ENCODE measurements at regions not wholly inside any gene's neighbourhood (a gene's known extent, or its start where the extent isn't known, plus 50 kb on each side); places are given as distances from the start of the nearest gene placed in this dataset.

DNA sequence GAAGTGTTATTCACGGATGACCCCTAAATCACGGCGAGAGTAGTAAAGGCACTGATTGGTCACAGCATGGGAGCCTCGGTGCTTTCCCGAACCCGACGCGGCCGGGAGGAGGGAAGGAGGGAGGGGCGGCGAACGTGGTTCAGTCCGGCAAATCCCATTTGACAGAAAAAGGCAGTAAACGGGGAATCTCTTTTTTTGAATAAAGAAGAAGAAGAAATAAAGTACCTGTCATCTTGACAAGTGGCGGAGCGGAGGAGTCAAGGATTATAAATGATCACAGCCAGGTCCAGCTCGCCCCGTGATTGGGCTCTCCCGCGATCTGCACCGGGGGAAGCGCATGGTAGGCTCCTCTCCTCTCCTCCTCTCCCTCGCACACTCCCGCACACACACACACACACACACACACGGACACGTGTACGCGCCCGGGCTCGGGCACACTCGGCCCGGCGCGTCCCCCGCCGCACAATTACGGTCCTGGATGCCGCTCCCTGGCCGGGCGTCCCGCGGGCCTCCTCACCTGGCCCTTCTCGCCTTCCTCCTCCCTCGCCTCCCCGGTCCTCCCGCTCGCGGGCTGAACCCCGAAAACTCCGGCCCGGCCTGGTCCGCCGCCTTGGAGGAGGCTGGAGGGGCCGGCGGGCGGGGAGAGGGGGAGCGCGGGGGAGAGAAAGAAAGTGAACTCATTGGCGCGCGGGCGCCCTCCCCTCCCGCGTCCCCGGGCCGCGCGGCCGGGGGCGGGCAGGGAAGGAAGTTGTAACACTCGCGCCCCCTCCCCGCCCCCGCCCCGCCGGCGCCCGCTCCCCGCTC lies 99.2 kb upstream of the TENM3 start:
- DNase-seq (ENCODE audit: extremely low spot score, insufficient read length, low read depth) (no peak), FAIRE-seq (no peak)

DNA sequence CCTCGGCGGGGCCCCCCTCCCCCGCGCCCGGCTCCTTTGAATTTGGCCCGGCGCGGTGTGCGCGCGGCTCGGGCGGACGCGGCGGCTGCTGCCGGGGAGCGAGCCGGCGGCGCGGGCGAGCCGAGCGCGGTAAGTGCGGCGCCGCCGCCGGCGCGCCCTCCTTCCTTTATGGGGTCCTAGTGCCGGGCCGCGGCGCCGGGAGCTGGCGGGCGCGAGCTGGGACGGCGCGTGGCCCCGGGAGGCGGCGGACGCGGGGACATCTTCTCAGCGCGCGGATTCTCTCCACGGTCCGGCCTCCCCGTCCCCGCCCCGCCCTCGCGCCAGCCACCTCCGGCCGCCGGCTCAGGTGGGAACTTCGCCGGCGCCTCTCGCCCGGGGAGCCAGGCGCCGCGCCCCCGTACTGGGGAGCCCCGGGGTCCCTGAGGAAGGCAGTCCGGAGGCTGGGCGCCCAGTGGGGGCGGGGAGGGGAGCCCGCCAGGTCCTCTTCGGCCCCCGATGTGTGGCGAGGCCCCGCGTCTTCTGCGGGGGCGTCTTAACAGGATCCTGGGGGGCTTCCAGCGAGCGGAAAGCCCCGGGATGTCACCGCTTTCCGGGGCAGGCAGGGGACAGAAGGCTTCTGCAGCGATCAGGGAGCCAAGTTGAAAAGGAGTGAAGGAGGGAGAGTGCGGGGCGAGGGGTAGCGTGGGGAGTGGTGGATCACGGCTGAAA lies 98.4 kb upstream of the TENM3 start:
- no peak for FAIRE-seq
- DNase-seq (ENCODE audit: extremely low spot score, insufficient read length, low read depth): no peak

- no peak for FAIRE-seq
- no peak for DNase-seq (ENCODE audit: extremely low spot score, insufficient read length, low read depth)
Measured at GRCh38 chr4:182145334-182145905, 97.8 kb upstream of the TENM3 start.

GRCh38 chr4:182147391-182147790 lies 95.8 kb upstream of the TENM3 start:
- no peak for FAIRE-seq
- DNase-seq (ENCODE audit: extremely low spot score, insufficient read length, low read depth): no peak

GRCh38 chr4:182150645-182151044 lies 92.6 kb upstream of the TENM3 start:
- no peak for FAIRE-seq

GRCh38 chr4:182155806-182156205 lies 87.4 kb upstream of the TENM3 start:
- DNase-seq (ENCODE audit: extremely low spot score, insufficient read length, low read depth) (no peak), FAIRE-seq (no peak)

More at GRCh38 chr4:182150645-182151044, 92.6 kb upstream of the TENM3 start:
- DNase-seq (ENCODE audit: extremely low spot score, insufficient read length, low read depth): no peak

- FAIRE-seq: no peak
- DNase-seq (ENCODE audit: extremely low spot score, insufficient read length, low read depth): no peak
Measured at GRCh38 chr4:182163180-182163579, 80.0 kb upstream of the TENM3 start.

- DNase-seq (ENCODE audit: extremely low spot score, insufficient read length, low read depth): no peak
- FAIRE-seq: no peak
Measured at GRCh38 chr4:182169572-182169971, 73.6 kb upstream of the TENM3 start.

DNA sequence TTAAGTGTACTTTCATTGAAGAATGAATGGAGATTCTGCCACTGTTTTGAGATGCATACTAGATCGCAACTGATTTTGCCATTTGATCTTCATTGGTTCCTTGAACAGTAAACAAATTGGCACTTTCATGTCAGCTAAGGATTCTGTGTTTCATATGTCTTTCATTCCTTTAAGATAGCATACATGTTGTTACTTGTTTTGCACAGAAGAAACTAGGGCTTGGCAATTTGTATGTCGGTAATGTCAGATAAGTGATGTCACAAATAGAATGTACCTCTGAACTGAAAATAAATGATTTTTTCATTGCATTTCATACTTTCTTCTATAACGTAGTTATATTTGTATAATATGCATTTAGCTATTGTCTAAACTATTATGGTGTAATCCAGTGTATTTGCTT lies 73.2 kb upstream of the TENM3 start:
- FAIRE-seq (no peak), DNase-seq (ENCODE audit: extremely low spot score, insufficient read length, low read depth) (no peak)

DNA sequence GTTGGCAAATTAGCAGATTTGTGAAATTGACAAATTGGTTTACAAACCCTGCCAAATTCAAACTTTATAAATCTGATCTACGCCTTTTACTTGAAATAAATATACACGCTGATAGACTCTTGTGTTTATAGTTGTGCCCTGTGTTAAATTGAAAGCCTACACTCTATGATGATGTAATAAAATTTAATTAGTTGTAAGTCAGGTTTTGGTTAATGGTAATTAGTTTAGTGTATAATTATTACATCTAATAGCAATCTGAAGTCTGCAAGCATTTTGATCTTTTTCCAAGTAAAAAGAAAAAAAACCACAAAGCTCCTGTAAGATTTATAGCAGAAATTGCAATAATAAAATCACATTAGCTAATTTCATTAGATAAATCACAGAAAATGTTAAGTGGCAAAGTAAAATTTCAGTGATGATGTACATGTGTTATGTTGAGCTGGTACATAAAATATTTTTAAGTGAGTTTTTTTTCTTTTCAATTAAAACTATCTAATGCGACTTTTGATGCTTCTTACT lies 72.7 kb upstream of the TENM3 start:
- no peak for FAIRE-seq

GRCh38 chr4:182174979-182175378 lies 68.2 kb upstream of the TENM3 start:
- DNase-seq (ENCODE audit: extremely low spot score, insufficient read length, low read depth) (no peak), FAIRE-seq (no peak)

More for the DNA sequence above, 72.7 kb upstream of the TENM3 start:
- DNase-seq (ENCODE audit: extremely low spot score, insufficient read length, low read depth): no peak

- no peak for FAIRE-seq
Measured at GRCh38 chr4:182175788-182176519, 67.2 kb upstream of the TENM3 start.

DNA sequence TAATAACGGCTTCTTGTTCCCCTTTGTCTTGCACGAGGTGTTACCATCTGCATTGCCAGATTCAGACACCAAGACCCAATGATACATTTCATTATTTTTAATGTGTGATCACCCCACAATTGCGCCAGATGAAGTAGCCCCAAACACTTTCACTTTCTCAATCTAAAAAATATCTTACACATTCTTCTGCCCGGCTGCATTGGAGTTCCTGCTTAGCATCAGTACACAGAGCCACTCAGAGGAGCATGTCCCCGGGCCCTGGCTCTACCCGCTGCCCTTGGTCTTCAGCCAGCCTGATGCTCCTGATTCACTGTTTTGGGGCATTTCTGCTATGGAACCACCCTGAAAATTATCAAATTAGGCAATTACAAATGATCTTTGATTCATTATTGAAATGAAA lies 66.0 kb upstream of the TENM3 start:
- DNase-seq (ENCODE audit: extremely low spot score, insufficient read length, low read depth) (no peak), FAIRE-seq (no peak)

More at GRCh38 chr4:182175788-182176519, 67.2 kb upstream of the TENM3 start:
- no peak for DNase-seq (ENCODE audit: extremely low spot score, insufficient read length, low read depth)

GRCh38 chr4:182179105-182179504 lies 64.1 kb upstream of the TENM3 start:
- DNase-seq (ENCODE audit: extremely low spot score, insufficient read length, low read depth) (no peak), FAIRE-seq (no peak)

- no peak for DNase-seq (ENCODE audit: extremely low spot score, insufficient read length, low read depth)
- FAIRE-seq: no peak
Measured at GRCh38 chr4:182179751-182180150, 63.5 kb upstream of the TENM3 start.

GRCh38 chr4:182185491-182185890 lies 57.7 kb upstream of the TENM3 start:
- FAIRE-seq (no peak), DNase-seq (ENCODE audit: extremely low spot score, insufficient read length, low read depth) (no peak)

GRCh38 chr4:182187674-182188073 lies 55.5 kb upstream of the TENM3 start:
- DNase-seq (ENCODE audit: extremely low spot score, insufficient read length, low read depth) (no peak), FAIRE-seq (no peak)

GRCh38 chr4:182188622-182189021 lies 54.6 kb upstream of the TENM3 start:
- FAIRE-seq: no peak
- no peak for DNase-seq (ENCODE audit: extremely low spot score, insufficient read length, low read depth)

DNA sequence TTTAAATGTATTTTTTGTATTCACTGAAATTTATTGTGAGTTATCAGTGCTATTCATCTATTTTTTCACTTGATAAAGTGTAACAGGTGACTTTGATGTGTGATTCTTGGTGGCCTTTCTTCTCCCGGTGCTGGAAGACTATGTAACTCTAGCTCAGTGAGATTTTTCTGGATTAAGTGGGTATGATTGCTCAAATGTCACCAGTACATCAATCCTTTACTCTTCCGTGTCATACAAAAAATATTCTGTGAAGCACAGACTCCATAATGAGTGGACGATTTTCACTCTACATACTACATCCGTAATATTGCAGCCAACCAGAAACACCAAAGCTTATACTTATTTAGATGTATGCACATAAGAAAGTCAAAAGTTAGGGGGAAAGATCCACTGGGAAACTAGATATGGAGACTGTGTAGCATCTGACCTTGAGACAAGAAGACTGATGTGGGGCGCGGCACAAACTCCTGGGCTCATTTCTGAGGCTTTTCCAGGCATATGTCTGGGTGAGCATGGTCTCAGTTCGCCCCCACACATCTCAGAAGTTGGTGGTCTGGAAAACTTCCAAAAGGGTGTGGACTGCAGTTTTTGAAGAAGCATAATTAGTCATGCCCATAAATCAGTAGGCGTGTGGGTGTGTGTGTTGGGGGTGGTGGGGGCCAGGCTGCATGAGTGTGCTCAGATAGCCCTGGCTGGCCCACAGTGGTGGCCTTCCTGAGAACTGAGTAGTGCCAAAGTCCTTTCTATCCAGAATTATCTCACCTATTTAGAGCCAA lies 53.9 kb upstream of the TENM3 start:
- DNase-seq (ENCODE audit: extremely low spot score, insufficient read length, low read depth) (no peak), FAIRE-seq (no peak)

DNA sequence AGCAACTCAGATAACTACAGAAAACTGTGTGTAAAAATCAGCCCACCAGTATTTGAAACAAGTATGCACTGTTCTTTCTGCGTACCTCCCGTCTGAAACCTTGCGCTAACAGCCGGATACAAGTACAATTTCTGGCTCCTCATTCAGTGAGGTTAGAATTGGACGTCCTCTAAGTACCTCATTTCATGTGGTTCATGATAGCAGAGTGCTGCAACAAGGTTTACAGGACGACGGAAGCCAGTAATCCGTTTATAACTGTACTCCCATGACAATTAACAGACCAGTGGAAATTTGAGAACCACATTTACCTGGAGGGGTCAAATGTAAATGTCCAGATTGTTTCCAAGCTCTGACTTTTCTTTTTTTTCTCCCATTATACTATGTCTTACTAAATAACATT lies 52.9 kb upstream of the TENM3 start:
- FAIRE-seq: no peak
- DNase-seq (ENCODE audit: extremely low spot score, insufficient read length, low read depth): no peak
